Stomach (tissue), 4 donors: ENCODE measurements at regions not wholly inside any gene's neighbourhood (a gene's known extent, or its start where the extent isn't known, plus 50 kb on each side); places are given as distances from the start of the nearest gene placed in this dataset.

Experiments
- POLR2A ChIP-seq, 4 donors: fragments of 450-650 bp; IDR thresholded peaks; one replicate each; pipeline ENCODE4 v1.6.1; 2016; ENCODE audit warnings: antibody characterized with exemption in 4 of 4, control low read depth in 2 of 4, mild to moderate bottlenecking in 1 of 4, moderate library complexity in 1 of 4
- TF ChIP-seq, protein P1 (sequence below), 7 experiments: fragments of 450-650 bp in 4 of 7; fragments of 200-600 bp in 3 of 7; sonication (generic) in 3 of 7; IDR thresholded peaks; one replicate each; pipeline ENCODE4 v1.5.1; 2016 to 2019; ENCODE audit warnings: antibody characterized with exemption in 7 of 7, control low read depth in 2 of 7, mild to moderate bottlenecking in 1 of 7

DNA sequence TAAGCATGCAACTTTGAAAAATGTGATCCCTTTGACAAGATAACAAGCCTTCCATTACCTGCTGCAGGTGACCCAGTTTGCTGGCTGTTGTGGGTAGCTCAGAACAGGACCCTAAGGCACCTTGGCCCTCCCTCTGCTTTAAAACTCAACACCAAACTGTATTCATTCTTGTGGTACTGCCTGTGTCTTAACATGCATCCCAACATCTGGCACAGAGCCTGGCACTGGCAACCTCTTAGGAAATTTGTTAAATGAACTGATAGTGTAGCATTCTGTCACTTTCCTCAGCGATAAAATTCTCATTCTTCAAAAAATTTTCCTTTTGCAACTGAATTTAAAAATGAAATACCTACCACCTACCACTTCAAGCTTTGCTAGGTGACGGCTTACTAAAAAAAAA is 287.3 kb upstream of the ADAMTS9 start:
- TF ChIP-seq, protein P1, sequence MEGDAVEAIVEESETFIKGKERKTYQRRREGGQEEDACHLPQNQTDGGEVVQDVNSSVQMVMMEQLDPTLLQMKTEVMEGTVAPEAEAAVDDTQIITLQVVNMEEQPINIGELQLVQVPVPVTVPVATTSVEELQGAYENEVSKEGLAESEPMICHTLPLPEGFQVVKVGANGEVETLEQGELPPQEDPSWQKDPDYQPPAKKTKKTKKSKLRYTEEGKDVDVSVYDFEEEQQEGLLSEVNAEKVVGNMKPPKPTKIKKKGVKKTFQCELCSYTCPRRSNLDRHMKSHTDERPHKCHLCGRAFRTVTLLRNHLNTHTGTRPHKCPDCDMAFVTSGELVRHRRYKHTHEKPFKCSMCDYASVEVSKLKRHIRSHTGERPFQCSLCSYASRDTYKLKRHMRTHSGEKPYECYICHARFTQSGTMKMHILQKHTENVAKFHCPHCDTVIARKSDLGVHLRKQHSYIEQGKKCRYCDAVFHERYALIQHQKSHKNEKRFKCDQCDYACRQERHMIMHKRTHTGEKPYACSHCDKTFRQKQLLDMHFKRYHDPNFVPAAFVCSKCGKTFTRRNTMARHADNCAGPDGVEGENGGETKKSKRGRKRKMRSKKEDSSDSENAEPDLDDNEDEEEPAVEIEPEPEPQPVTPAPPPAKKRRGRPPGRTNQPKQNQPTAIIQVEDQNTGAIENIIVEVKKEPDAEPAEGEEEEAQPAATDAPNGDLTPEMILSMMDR (IDR thresholded peaks at IDR 0.05): no peak
- no peak for TF ChIP-seq POLR2A (IDR thresholded peaks at IDR 0.05)
